ENCODE measurements at regions not wholly inside any gene's neighbourhood (a gene's known extent, or its start where the extent isn't known, plus 50 kb on each side); places are given as distances from the start of the nearest gene placed in this dataset.
A peak's percentile ranks its signal among the peaks of the same experiment; 100 is the strongest.

DNA sequence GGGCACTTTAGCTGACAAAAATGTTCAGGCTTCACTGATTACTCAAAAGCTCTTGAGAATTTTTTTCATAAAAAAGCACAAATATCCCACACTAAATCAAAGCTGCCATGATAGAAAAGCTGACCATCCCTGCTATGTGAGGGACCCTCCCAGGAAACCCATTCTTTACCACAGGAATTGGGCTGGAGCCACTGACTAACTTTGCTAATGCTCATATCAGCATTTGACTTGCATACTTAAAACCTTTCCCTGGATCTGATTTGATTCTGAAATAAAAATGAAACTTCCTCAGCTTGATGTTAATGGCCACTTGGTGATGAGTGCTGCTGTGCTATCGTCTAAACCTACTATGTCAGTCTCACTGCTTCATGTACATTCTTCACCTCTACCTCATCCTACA lies 243.6 kb downstream of the PRELID2 start:
- DNase-seq (ENCODE audit: low read depth): no peak
- no peak for TF ChIP-seq CTCF (conservative IDR thresholded peaks at IDR 0.05; ENCODE audit: low read depth, low read length)
- no peak overlapping the region for H3K4me3 ChIP-seq (ENCODE audit: low read depth, low read length)

- TF ChIP-seq CTCF (conservative IDR thresholded peaks at IDR 0.05; ENCODE audit: low read depth, low read length): no peak
Observed at GRCh38 chr5:145589063-145589462, 246.1 kb downstream of the PRELID2 start.

DNA sequence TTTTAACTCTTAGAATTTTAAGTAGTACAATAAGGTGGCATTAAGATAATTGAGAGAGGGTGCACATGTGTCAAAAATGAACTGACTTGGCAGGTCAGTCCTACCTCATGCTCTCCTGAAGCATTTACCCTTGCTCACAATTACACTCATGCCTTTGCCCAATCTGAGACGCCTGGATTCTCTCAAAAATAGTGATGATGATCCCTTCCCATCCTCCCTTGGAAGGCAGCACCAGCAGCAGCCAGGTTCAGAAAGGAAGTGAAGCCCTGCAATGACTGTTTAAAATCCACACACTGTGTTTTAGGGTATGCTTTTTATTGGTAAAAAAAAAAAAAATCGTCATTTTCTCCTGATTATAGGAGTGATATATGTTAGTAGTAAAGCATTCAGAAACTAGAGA lies 246.6 kb downstream of the PRELID2 start:
- no peak for TF ChIP-seq CTCF (conservative IDR thresholded peaks at IDR 0.05; ENCODE audit: low read depth, low read length)
- no peak for DNase-seq (ENCODE audit: low read depth)
- H3K4me3 ChIP-seq (ENCODE audit: low read depth, low read length): no peak overlapping the region

More at GRCh38 chr5:145589063-145589462, 246.1 kb downstream of the PRELID2 start:
- no peak for DNase-seq (ENCODE audit: low read depth)
- no peak overlapping the region for H3K4me3 ChIP-seq (ENCODE audit: low read depth, low read length)

DNA sequence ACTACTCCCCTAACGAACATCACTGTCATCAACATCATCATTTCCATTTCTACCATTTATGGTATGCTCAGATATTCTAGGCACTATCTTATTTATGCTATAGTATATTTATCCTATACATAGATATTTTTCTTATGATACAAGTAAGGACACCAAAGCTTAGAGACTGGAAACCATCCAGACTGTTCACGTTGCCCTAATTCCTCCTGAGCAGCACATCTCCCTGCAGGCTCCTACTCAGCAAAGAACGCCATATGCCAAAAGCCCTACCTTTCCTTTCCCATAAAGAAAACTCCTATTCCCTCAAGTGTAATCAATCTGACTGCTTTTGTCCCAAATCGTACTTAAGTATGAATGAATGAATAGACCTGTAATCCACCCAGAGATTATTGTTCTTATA lies 247.0 kb downstream of the PRELID2 start:
- no peak overlapping the region for H3K4me3 ChIP-seq (ENCODE audit: low read depth, low read length)
- no peak for DNase-seq (ENCODE audit: low read depth)
- TF ChIP-seq CTCF (conservative IDR thresholded peaks at IDR 0.05; ENCODE audit: low read depth, low read length): no peak

GRCh38 chr5:145587710-145588109 lies 247.4 kb downstream of the PRELID2 start:
- TF ChIP-seq CTCF (conservative IDR thresholded peaks at IDR 0.05; ENCODE audit: low read depth, low read length): no peak

GRCh38 chr5:145587308-145587672 lies 247.9 kb downstream of the PRELID2 start:
- no peak for DNase-seq (ENCODE audit: low read depth)
- H3K4me3 ChIP-seq (ENCODE audit: low read depth, low read length): no peak overlapping the region
- no peak for TF ChIP-seq CTCF (conservative IDR thresholded peaks at IDR 0.05; ENCODE audit: low read depth, low read length)

More at GRCh38 chr5:145587710-145588109, 247.4 kb downstream of the PRELID2 start:
- no peak overlapping the region for H3K4me3 ChIP-seq (ENCODE audit: low read depth, low read length)
- peak; percentile 66 for DNase-seq (ENCODE audit: low read depth)

DNA sequence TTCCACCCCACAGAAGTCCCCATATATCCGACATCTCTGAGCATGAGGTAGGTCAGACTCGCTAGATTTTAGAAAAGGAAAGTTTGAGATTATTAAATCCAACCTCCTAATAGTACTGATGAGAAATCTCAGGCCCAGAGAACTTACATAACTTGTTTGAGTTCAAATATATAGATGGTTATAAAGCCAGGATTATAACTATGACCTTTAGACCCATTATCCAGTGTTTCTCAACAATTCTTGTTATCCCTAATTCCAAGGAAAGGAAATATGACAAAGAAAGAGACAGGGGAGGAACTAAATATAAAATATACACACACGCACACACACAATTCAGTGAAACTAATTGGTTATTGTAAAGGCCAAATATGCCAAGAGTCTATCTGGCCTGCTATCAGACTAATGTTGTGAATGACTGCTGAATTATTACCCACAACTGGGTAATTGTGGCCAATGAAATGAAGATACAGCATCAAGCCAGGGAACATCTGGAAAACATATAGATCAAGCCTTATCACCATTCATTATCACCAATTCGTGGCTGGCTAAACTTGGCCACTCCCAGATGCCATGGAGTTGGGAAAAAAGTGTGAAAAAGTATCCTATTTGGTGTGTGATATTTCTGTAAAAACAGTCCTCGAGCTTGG lies 248.4 kb downstream of the PRELID2 start:
- H3K4me3 ChIP-seq (ENCODE audit: low read depth, low read length): no peak overlapping the region

More for the DNA sequence above, 248.4 kb downstream of the PRELID2 start:
- no peak for TF ChIP-seq CTCF (conservative IDR thresholded peaks at IDR 0.05; ENCODE audit: low read depth, low read length)
- no peak for DNase-seq (ENCODE audit: low read depth)
